ENCODE measurements at regions not wholly inside any gene's neighbourhood (a gene's known extent, or its start where the extent isn't known, plus 50 kb on each side); places are given as distances from the start of the nearest gene placed in this dataset.
"Not testable (repeated sequence)": the region's sequence is repeated elsewhere in the genome, so short reads cannot be mapped to it uniquely, and the experiment has no call there.

DNA sequence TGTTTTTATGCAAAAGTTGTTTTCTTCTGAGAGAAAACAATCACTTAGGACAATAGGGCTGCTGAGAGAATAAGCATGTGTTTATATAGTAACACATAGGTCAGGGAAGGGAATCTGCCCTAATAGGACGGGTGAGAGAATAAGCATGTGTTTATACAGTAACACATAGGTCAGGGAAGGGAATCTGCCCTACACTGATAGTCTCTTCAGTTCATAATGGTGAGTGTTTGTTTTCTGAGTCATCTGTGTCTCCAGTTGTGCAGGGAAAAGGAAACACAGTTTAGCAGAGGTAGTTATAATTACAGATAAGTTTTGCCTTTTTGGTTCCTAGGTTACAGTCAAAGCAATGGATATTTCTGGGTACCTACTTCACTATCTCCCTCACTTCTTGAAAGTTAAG is 252.3 kb upstream of the CA10 start:
- TF ChIP-seq, protein P1, sequence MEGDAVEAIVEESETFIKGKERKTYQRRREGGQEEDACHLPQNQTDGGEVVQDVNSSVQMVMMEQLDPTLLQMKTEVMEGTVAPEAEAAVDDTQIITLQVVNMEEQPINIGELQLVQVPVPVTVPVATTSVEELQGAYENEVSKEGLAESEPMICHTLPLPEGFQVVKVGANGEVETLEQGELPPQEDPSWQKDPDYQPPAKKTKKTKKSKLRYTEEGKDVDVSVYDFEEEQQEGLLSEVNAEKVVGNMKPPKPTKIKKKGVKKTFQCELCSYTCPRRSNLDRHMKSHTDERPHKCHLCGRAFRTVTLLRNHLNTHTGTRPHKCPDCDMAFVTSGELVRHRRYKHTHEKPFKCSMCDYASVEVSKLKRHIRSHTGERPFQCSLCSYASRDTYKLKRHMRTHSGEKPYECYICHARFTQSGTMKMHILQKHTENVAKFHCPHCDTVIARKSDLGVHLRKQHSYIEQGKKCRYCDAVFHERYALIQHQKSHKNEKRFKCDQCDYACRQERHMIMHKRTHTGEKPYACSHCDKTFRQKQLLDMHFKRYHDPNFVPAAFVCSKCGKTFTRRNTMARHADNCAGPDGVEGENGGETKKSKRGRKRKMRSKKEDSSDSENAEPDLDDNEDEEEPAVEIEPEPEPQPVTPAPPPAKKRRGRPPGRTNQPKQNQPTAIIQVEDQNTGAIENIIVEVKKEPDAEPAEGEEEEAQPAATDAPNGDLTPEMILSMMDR (IDR thresholded peaks at IDR 0.05; ENCODE audit: insufficient read depth, low read depth, low read length, missing control alignments) = no peak
- H3K4me3 ChIP-seq (ENCODE audit: low read length) = no peak overlapping the region
- peak; percentile 3 for DNase-seq (ENCODE audit: low read depth)

DNA sequence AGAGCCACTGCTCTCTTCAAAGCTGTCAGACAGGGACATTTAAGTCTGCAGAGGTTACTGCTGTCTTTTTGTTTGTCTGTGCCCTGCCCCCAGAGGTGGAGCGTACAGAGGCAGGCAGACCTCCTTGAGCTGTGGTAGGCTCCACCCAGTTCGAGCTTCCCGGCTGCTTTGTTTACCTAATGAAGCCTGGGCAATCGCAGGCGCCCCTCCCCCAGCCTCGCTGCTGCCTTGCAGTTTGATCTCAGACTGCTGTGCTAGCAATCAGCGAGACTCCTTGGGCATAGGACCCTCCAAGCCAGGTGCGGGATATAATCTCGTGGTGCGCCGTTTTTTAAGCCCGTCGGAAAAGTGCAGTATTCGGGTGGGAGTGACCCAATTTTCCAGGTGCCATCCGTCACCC is 250.7 kb upstream of the CA10 start:
- not testable (repeated sequence) for DNase-seq (ENCODE audit: low read depth); H3K4me3 ChIP-seq (ENCODE audit: low read length)

DNA sequence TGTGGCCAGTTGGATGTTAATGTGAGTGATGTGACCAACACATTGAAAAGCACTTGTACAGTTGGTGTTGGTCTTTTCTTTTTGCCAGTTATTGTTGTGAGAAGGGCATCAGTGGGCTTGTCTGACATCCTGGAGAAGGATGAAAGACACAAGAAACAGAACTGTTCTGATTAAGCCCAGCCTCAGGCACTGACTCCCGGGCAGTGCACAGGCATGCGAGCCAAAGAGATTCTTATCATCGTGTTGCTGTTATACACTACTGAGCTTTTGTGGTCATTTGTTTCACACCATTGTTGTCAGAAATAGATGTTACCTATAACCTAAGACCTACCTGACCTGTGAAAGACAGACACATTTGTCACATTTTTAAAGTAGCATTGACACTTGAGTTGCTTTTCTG is 236.8 kb upstream of the CA10 start:
- DNase-seq (ENCODE audit: low read depth) = no peak
- TF ChIP-seq, protein P1 (IDR thresholded peaks at IDR 0.05; ENCODE audit: insufficient read depth, low read depth, low read length, missing control alignments) = no peak
- H3K4me3 ChIP-seq (ENCODE audit: low read length) = no peak overlapping the region

DNA sequence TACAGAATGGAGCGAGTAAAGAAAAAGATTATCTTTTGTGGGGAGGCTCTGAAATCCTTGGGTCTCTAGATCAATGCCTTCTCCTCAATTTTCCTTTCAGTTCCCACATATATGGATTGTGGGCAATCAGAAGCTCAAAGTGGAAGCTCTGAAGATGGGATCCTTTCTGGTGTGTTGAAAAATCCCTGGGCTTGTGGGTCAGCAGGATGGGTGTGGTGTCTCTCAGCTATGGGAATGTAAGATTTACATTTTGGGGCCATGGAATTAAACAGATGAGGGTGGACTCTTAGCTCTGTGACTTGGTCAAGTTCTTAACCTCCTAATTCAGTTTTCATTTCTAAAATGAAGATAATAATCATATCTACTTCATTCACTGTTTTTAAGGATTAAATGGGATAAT is 231.9 kb upstream of the CA10 start:
- DNase-seq (ENCODE audit: low read depth) = no peak
- TF ChIP-seq, protein P1 (IDR thresholded peaks at IDR 0.05; ENCODE audit: insufficient read depth, low read depth, low read length, missing control alignments) = no peak
- no peak overlapping the region for H3K4me3 ChIP-seq (ENCODE audit: low read length)

DNA sequence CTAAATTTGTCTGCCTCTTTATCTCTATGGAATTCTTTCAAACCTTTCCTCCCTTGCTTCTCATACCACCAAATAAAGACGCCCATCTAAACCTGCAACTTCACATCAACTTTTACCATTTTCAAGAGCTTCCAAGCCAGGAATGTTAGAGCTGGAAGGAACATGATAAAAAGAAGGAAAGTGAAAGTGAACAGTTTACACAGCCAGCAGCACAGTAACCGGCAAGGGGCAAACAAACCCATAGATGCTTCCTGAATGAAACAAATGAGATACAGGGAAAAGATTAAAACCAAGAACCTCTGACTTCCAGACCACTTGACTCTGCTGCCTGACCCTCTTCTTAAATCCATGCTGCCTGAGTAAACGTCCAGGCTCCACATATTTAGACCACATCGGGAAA is 231.1 kb upstream of the CA10 start:
- TF ChIP-seq, protein P1 (IDR thresholded peaks at IDR 0.05; ENCODE audit: insufficient read depth, low read depth, low read length, missing control alignments) = no peak
- no peak overlapping the region for H3K4me3 ChIP-seq (ENCODE audit: low read length)
- no peak for DNase-seq (ENCODE audit: low read depth)

DNA sequence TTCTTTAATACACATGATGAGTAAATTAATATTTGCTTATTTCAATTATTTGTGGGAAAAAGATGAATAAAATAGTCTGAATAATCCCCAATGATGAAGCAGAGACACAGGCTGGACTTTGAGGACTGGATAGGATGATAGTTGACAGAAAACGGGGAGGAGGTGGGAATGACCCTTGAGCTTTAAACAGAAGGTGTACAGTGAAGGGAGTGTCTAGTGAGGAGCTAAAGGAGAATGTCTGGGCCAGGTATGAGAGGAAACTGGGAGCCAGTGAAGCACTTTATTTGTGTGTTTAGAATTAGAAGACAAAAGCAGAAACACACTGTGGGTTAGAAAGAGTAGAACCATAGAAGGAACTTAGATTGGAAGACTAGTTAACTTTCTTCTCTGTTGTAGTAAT is 230.4 kb upstream of the CA10 start:
- H3K4me3 ChIP-seq (ENCODE audit: low read length) = no peak overlapping the region
- TF ChIP-seq, protein P1 (IDR thresholded peaks at IDR 0.05; ENCODE audit: insufficient read depth, low read depth, low read length, missing control alignments) = no peak
- DNase-seq (ENCODE audit: low read depth) = no peak

DNA sequence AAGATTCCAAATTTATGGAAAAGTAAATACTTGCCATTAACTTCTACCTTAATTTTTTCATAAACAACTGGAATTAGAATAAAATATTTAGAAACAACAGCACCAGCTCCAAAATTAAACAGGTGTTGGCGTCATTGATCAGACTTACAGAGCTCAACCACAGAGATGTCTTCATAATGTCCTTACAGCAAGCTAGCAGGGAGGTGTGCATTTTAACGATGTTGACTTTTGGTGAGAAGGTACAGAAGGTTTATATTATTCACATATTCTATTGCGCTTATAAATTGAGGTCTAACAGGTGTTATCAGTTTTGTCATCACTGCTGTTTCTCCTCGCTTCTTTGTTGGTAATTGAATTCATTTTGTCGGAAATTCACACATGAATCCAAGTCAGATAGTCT is 226.2 kb upstream of the CA10 start:
- no peak overlapping the region for H3K4me3 ChIP-seq (ENCODE audit: low read length)
- TF ChIP-seq, protein P1 (IDR thresholded peaks at IDR 0.05; ENCODE audit: insufficient read depth, low read depth, low read length, missing control alignments) = no peak
- DNase-seq (ENCODE audit: low read depth) = no peak

Measured in epithelial cell of esophagus (primary cell).